ENCODE measurements at regions not wholly inside any gene's neighbourhood (a gene's known extent, or its start where the extent isn't known, plus 50 kb on each side); places are given as distances from the start of the nearest gene placed in this dataset.

- Histone ChIP-seq H3K27ac (no peak overlapping the region), H3K27me3 (no peaks in the 10 kb centered on the region), H3K9me3 (no peaks in the 10 kb centered on the region), H3K4me1 (peaks cover 0 to 8% (median 0%) of the 10 kb centered on the region in 4 donors), H3K36me3 (no peaks in the 10 kb centered on the region), H3K4me3 (no peak overlapping the region)
- no peak for DNase-seq
- WGBS, 2 donors: 80 to 87% methylated on average over 6 of the region's 6 CpGs
- intact Hi-C loops (cut with DNase I): no loop called here
- TF ChIP-seq POLR2AphosphoS5 (IDR thresholded peaks at IDR 0.05): no peak
- TF ChIP-seq POLR2A (IDR thresholded peaks at IDR 0.05): no peak
- TF ChIP-seq EP300 (IDR thresholded peaks at IDR 0.05): no peak
- no peak for TF ChIP-seq CTCF (IDR thresholded peaks at IDR 0.05)
Observed at GRCh38 chr11:19539861-19540260, 172.8 kb upstream of the NAV2 start.

- H3K9me3 ChIP-seq: no peaks in the 10 kb centered on the region
- no peak overlapping the region for H3K4me3 ChIP-seq
- H3K27me3 ChIP-seq: no peaks in the 10 kb centered on the region
- no peak overlapping the region for H3K27ac ChIP-seq
- peaks cover 0 to 8% (median 0%) of the 10 kb centered on the region in 4 donors for H3K4me1 ChIP-seq
- no peak for DNase-seq
- TF ChIP-seq POLR2AphosphoS5 (IDR thresholded peaks at IDR 0.05): no peak
- TF ChIP-seq CTCF (IDR thresholded peaks at IDR 0.05): no peak
- TF ChIP-seq EP300 (IDR thresholded peaks at IDR 0.05): no peak
- no peak for TF ChIP-seq POLR2A (IDR thresholded peaks at IDR 0.05)
- 73 to 86% methylated on average over 3 of the region's 3 CpGs for WGBS, 2 donors
- no peaks in the 10 kb centered on the region for H3K36me3 ChIP-seq
- intact Hi-C loops (cut with DNase I): no loop called here
Observed at GRCh38 chr11:19537803-19538453, 174.7 kb upstream of the NAV2 start.

GRCh38 chr11:19536131-19536530 is 176.5 kb upstream of the NAV2 start:
- no peak for TF ChIP-seq CTCF (IDR thresholded peaks at IDR 0.05)
- TF ChIP-seq EP300 (IDR thresholded peaks at IDR 0.05): no peak
- TF ChIP-seq POLR2A (IDR thresholded peaks at IDR 0.05): no peak
- TF ChIP-seq POLR2AphosphoS5 (IDR thresholded peaks at IDR 0.05): no peak
- DNase-seq: no peak
- H3K27me3 ChIP-seq: no peaks in the 10 kb centered on the region
- 66 to 78% methylated on average over 4 of the region's 4 CpGs for WGBS, 2 donors
- H3K36me3 ChIP-seq: no peaks in the 10 kb centered on the region
- peaks cover 0 to 8% (median under 1%) of the 10 kb centered on the region in 4 donors for H3K4me1 ChIP-seq
- intact Hi-C loops (cut with DNase I): no loop called here
- H3K9me3 ChIP-seq: no peaks in the 10 kb centered on the region
- no peak overlapping the region for H3K27ac ChIP-seq
- no peak overlapping the region for H3K4me3 ChIP-seq

- no peak overlapping the region for H3K27ac ChIP-seq
- peaks cover 0 to 15% (median 8%) of the 10 kb centered on the region in 4 donors for H3K4me1 ChIP-seq
- WGBS, 2 donors: 18 to 60% methylated on average over 7 of the region's 7 CpGs
- H3K36me3 ChIP-seq: no peaks in the 10 kb centered on the region
- no peak for DNase-seq
- H3K27me3 ChIP-seq: no peaks in the 10 kb centered on the region
- no peak for TF ChIP-seq POLR2A (IDR thresholded peaks at IDR 0.05)
- TF ChIP-seq POLR2AphosphoS5 (IDR thresholded peaks at IDR 0.05): peak; percentile 20 to 79 (median 66)
- peak in 1 of 4 donors; percentile 21 for TF ChIP-seq EP300 (IDR thresholded peaks at IDR 0.05)
- TF ChIP-seq CTCF (IDR thresholded peaks at IDR 0.05): no peak
- H3K4me3 ChIP-seq: no peak overlapping the region
- no peaks in the 10 kb centered on the region for H3K9me3 ChIP-seq
- intact Hi-C loops (cut with DNase I): no loop called here
Observed at GRCh38 chr11:19530505-19530904, 182.1 kb upstream of the NAV2 start.

- Histone ChIP-seq H3K4me1 (peaks cover 0 to 22% (median 11%) of the 10 kb centered on the region in 4 donors), H3K36me3 (no peaks in the 10 kb centered on the region), H3K4me3 (no peak overlapping the region), H3K9me3 (no peaks in the 10 kb centered on the region), H3K27me3 (no peaks in the 10 kb centered on the region), H3K27ac (no peak overlapping the region)
- no peak for DNase-seq
- intact Hi-C loops (cut with DNase I): no loop called here
- TF ChIP-seq EP300 (IDR thresholded peaks at IDR 0.05) (no peak), CTCF (IDR thresholded peaks at IDR 0.05) (no peak), POLR2A (IDR thresholded peaks at IDR 0.05) (no peak), POLR2AphosphoS5 (IDR thresholded peaks at IDR 0.05) (no peak)
- 69 to 84% methylated on average over 2 of the region's 2 CpGs for WGBS, 2 donors
Observed at GRCh38 chr11:19526119-19526518, 186.5 kb upstream of the NAV2 start.
